HepG2 (cell line): ENCODE measurements at regions not wholly inside any gene's neighbourhood (a gene's known extent, or its start where the extent isn't known, plus 50 kb on each side); places are given as distances from the start of the nearest gene placed in this dataset.

Source experiments
- ERF ChIP-seq: IDR thresholded peaks from 2 replicates; pipeline ENCODE4 v1.6.1; 2018; ENCODE audit warnings: missing biosample characterization, missing genetic modification reagents
- POLR2A ChIP-seq, 2 experiments: IDR thresholded peaks; 2 replicates each; pipeline ENCODE4 v1.6.1; 2011; ENCODE audit warnings: low read depth in 2 of 2, low read length in 2 of 2, mild to moderate bottlenecking in 1 of 2, moderate library complexity in 1 of 2; ENCODE audit not compliant: insufficient read depth in 1 of 2
- SMARCE1 ChIP-seq: fragments of 450-650 bp; IDR thresholded peaks from 2 replicates; pipeline ENCODE4 v1.6.1; 2017; ENCODE audit warnings: borderline replicate concordance
- TAF1 ChIP-seq: sonication (generic); formaldehyde crosslinking; IDR thresholded peaks from 2 replicates; pipeline ENCODE4 v1.4.0; 2020; ENCODE audit warnings: missing genetic modification reagents
- ZNF720 ChIP-seq: sonication (generic); formaldehyde crosslinking; IDR thresholded peaks from 2 replicates; pipeline ENCODE4 v1.4.0; 2020; ENCODE audit warnings: missing genetic modification reagents
- TF ChIP-seq, protein P1 (sequence below): sonication (generic); formaldehyde crosslinking; IDR thresholded peaks from 2 replicates; pipeline ENCODE4 v1.8.1; 2022; ENCODE audit warnings: mild to moderate bottlenecking, missing genetic modification reagents
- TF ChIP-seq, protein P2 (sequence below): IDR thresholded peaks from 2 replicates; pipeline ENCODE4 v1.6.1; 2018; ENCODE audit warnings: missing genetic modification reagents, mild to moderate bottlenecking, missing compliant biosample characterization
- TF ChIP-seq, protein P3 (sequence below): sonication (generic); formaldehyde crosslinking; IDR thresholded peaks from 2 replicates; pipeline ENCODE4 v1.5.0; 2020; ENCODE audit warnings: mild to moderate bottlenecking, missing genetic modification reagents, moderate library complexity

DNA sequence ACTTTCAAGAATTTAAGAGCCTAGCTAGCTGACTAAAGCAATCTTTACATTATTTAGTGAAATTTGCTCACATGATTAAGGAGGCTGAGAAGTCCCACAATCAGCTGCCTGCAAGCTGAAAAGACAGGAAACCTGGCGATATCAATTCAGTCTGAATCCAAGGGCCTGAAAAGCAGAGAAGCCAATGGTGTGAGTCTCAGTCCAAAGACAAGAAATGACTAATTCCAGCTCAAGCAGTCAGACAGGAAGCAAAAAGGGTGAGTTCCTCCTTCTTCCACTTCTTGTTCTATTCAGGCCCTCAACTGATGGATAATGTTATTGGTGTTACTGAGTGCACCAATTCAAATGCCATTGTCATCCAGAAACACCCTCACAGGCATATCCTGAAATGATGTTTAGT is 1231.6 kb upstream of the CELF2 start:
- TF ChIP-seq SMARCE1 = no peak
- TF ChIP-seq TAF1 = no peak
- TF ChIP-seq, protein P1, sequence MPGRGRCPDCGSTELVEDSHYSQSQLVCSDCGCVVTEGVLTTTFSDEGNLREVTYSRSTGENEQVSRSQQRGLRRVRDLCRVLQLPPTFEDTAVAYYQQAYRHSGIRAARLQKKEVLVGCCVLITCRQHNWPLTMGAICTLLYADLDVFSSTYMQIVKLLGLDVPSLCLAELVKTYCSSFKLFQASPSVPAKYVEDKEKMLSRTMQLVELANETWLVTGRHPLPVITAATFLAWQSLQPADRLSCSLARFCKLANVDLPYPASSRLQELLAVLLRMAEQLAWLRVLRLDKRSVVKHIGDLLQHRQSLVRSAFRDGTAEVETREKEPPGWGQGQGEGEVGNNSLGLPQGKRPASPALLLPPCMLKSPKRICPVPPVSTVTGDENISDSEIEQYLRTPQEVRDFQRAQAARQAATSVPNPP (CRISPR knock-in tag) = no peak
- TF ChIP-seq, protein P2, sequence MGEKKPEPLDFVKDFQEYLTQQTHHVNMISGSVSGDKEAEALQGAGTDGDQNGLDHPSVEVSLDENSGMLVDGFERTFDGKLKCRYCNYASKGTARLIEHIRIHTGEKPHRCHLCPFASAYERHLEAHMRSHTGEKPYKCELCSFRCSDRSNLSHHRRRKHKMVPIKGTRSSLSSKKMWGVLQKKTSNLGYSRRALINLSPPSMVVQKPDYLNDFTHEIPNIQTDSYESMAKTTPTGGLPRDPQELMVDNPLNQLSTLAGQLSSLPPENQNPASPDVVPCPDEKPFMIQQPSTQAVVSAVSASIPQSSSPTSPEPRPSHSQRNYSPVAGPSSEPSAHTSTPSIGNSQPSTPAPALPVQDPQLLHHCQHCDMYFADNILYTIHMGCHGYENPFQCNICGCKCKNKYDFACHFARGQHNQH (CRISPR knock-in tag) = no peak
- no peak for TF ChIP-seq ZNF720 (CRISPR knock-in tag)
- TF ChIP-seq ERF (CRISPR knock-in tag) = no peak
- TF ChIP-seq POLR2A (IDR thresholded peaks at IDR 0.05; ENCODE audit: insufficient read depth in 1 of 2, low read depth in 2 of 2, low read length in 2 of 2) = no peak
- TF ChIP-seq, protein P3, sequence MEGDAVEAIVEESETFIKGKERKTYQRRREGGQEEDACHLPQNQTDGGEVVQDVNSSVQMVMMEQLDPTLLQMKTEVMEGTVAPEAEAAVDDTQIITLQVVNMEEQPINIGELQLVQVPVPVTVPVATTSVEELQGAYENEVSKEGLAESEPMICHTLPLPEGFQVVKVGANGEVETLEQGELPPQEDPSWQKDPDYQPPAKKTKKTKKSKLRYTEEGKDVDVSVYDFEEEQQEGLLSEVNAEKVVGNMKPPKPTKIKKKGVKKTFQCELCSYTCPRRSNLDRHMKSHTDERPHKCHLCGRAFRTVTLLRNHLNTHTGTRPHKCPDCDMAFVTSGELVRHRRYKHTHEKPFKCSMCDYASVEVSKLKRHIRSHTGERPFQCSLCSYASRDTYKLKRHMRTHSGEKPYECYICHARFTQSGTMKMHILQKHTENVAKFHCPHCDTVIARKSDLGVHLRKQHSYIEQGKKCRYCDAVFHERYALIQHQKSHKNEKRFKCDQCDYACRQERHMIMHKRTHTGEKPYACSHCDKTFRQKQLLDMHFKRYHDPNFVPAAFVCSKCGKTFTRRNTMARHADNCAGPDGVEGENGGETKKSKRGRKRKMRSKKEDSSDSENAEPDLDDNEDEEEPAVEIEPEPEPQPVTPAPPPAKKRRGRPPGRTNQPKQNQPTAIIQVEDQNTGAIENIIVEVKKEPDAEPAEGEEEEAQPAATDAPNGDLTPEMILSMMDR (CRISPR knock-in tag) = no peak
